SK-N-SH (cell line): ENCODE measurements at regions not wholly inside any gene's neighbourhood (a gene's known extent, or its start where the extent isn't known, plus 50 kb on each side); places are given as distances from the start of the nearest gene placed in this dataset.

ENCODE experiments used
- CTCF ChIP-seq: fragments of 200-600 bp; sonication (generic); IDR thresholded peaks from 2 replicates; pipeline ENCODE4 v1.6.1; 2017; ENCODE audit warnings: antibody characterized with exemption, mild to moderate bottlenecking, moderate library complexity
- EZH2phosphoT487 ChIP-seq: fragments of 200-600 bp; sonication (generic); IDR thresholded peaks from 2 replicates; pipeline ENCODE4 v1.6.1; 2017; ENCODE audit warnings: low read depth, mixed run types, mild to moderate bottlenecking, antibody characterized with exemption, moderate library complexity, borderline replicate concordance
- GABPA ChIP-seq: IDR thresholded peaks from 2 replicates; pipeline ENCODE4 v1.4.0; 2012; ENCODE audit warnings: low read depth, mild to moderate bottlenecking
- GATA2 ChIP-seq: sonication (generic); formaldehyde crosslinking; IDR thresholded peaks from 2 replicates; pipeline ENCODE4 v1.5.0; 2020; ENCODE audit warnings: mild to moderate bottlenecking, missing genetic modification reagents
- POLR2AphosphoS5 ChIP-seq: IDR thresholded peaks from 2 replicates; pipeline ENCODE4 v1.6.1; 2012; ENCODE audit warnings: low read depth, low read length
- TAF1 ChIP-seq: IDR thresholded peaks from 2 replicates; pipeline ENCODE4 v1.6.1; 2012; ENCODE audit warnings: low read depth, mild to moderate bottlenecking, low read length, moderate library complexity, borderline replicate concordance
- TCF12 ChIP-seq: IDR thresholded peaks from 2 replicates; pipeline ENCODE4 v1.4.0; 2012

- TF ChIP-seq CTCF, result no peak
- TF ChIP-seq GABPA, result no peak
- TF ChIP-seq TCF12, result no peak
- TF ChIP-seq TAF1, result no peak
- TF ChIP-seq POLR2AphosphoS5, result no peak
- no peak for TF ChIP-seq EZH2phosphoT487
- no peak for TF ChIP-seq GATA2
These were observed 967.6 kb upstream of the GJE1 start for GRCh38 chr6:141165002-141165665.
